HCT116 (cell line): ENCODE measurements at regions not wholly inside any gene's neighbourhood (a gene's known extent, or its start where the extent isn't known, plus 50 kb on each side); places are given as distances from the start of the nearest gene placed in this dataset.

ENCODE experiments used
- ATAC-seq: fragments of 200-7000 bp; cut with Tn5 transposase; 2 replicates; pipeline ENCODE4 v1.9.1; 2020; ENCODE audit warnings: mild to moderate bottlenecking, moderate library complexity
- BruUV-seq: library from RNA; stranded (reverse); fragments of 400-500 nt; replicated peaks from 2 replicates; lab custom pipeline; 2021; lab: Mats Ljungman, UMichigan
- CTCF ChIA-PET: fragments of 300-600 bp; sonication (Branson Sonifier 250); formaldehyde crosslinking; loops from one replicate; lab custom pipeline; 2021; ENCODE audit warnings: antibody characterized with exemption; lab: Charles Lee
- POLR2A ChIA-PET: fragments of 300-600, 350-600 bp; sonication (Branson Sonifier 250); formaldehyde crosslinking; loops from one replicate; lab custom pipeline; 2021; ENCODE audit warnings: antibody characterized with exemption; lab: Charles Lee
- RAD21 ChIA-PET, 2 experiments: fragments of 300-600 bp; sonication (Branson Sonifier 250); formaldehyde crosslinking; loops; one replicate each; lab custom pipeline; 2023; ENCODE audit warnings: low total read pairs in 2 of 2; ENCODE audit not compliant: uncharacterized antibody in 2 of 2, unreplicated experiment in 2 of 2, low non-redundant PET in 1 of 2; lab: Charles Lee
- DNase-seq: peaks from one replicate; pipeline ENCODE4 v3.0.0-alpha.2; 2010; ENCODE audit warnings: low read depth, low spot score
- H2AFZ ChIP-seq: fragments of 200-600 bp; shearing (Covaris generic), sonication (generic); 2 replicates; pipeline ENCODE4 v1.6.1; 2017; ENCODE audit warnings: low read depth, mixed run types, mixed read lengths, antibody characterized with exemption, low read length; ENCODE audit not compliant: poor library complexity, severe bottlenecking
- H3K27ac ChIP-seq: 2 replicates; pipeline ENCODE4 v1.5.1; 2012; ENCODE audit warnings: low read depth, low read length
- H3K27me3 ChIP-seq: fragments of 200-600 bp; sonication (generic); 2 replicates; pipeline ENCODE4 v1.6.1; 2016; ENCODE audit warnings: mixed run types, low read length, mixed read lengths; ENCODE audit not compliant: insufficient read depth
- H3K36me3 ChIP-seq, 2 experiments: fragments of 200-500 bp in 1 of 2; fragments of 200-600 bp in 1 of 2; sonication (Bioruptor generic) in 1 of 2; sonication (generic) in 1 of 2; 2 replicates each; pipeline versions ENCODE4 v1.5.1 to v1.6.1; 2014 to 2016; ENCODE audit warnings: low read length in 2 of 2, inconsistent platforms in 1 of 2, mixed read lengths in 1 of 2, mixed run types in 1 of 2; ENCODE audit not compliant: insufficient read depth in 2 of 2, control insufficient read depth in 1 of 2
- H3K4me1 ChIP-seq, 2 experiments: fragments of 200-600 bp in 1 of 2; sonication (generic) in 1 of 2; 2 replicates each; pipeline versions ENCODE4 v1.5.1 to v1.6.1; 2012 to 2017; ENCODE audit warnings: low read length in 2 of 2, inconsistent platforms in 1 of 2, mild to moderate bottlenecking in 1 of 2, mixed read lengths in 1 of 2, mixed run types in 1 of 2, moderate library complexity in 1 of 2; ENCODE audit not compliant: insufficient read depth in 2 of 2, control insufficient read depth in 1 of 2
- H3K4me2 ChIP-seq: fragments of 200-600 bp; sonication (generic); 2 replicates; pipeline ENCODE4 v1.6.1; 2017; ENCODE audit warnings: mixed run types, low read length, mixed read lengths
- H3K4me3 ChIP-seq, 2 experiments: fragments of 200-600 bp in 1 of 2; sonication (generic) in 1 of 2; replicated peaks in 1 of 2; 2 replicates each; pipeline ENCODE4 v1.5.1; 2011 to 2016; ENCODE audit warnings: low read length in 2 of 2, control low read depth in 1 of 2, low read depth in 1 of 2, mild to moderate bottlenecking in 1 of 2, mixed read lengths in 1 of 2, mixed run types in 1 of 2
- H3K79me2 ChIP-seq: fragments of 200-600 bp; sonication (generic); 2 replicates; pipeline ENCODE4 v1.6.1; 2017; ENCODE audit warnings: mild to moderate bottlenecking, mixed run types, low read length, moderate library complexity, mixed read lengths; ENCODE audit not compliant: insufficient read depth
- H3K9ac ChIP-seq: fragments of 200-600 bp; sonication (generic); 2 replicates; pipeline ENCODE4 v1.6.1; 2016; ENCODE audit warnings: low read length, mixed read lengths
- H3K9me2 ChIP-seq: fragments of 200-600 bp; sonication (generic), shearing (Covaris generic); 2 replicates; pipeline ENCODE4 v1.6.1; 2017; ENCODE audit warnings: mixed run types, mild to moderate bottlenecking, moderate library complexity; ENCODE audit not compliant: insufficient read depth
- H3K9me3 ChIP-seq, 2 experiments: fragments of 200-500 bp in 1 of 2; fragments of 200-600 bp in 1 of 2; sonication (Bioruptor generic) in 1 of 2; sonication (generic) in 1 of 2; 2 replicates each; pipeline ENCODE4 v1.6.1; 2014 to 2017; ENCODE audit warnings: low read length in 2 of 2, mixed read lengths in 2 of 2, inconsistent platforms in 1 of 2, low read depth in 1 of 2, mild to moderate bottlenecking in 1 of 2, mixed run types in 1 of 2, moderate library complexity in 1 of 2; ENCODE audit not compliant: control insufficient read depth in 1 of 2, insufficient read depth in 1 of 2
- H4K20me1 ChIP-seq: fragments of 200-600 bp; sonication (generic), shearing (Covaris generic); 2 replicates; pipeline ENCODE4 v1.6.1; 2017; ENCODE audit warnings: mixed run types, mild to moderate bottlenecking, moderate library complexity; ENCODE audit not compliant: insufficient read depth
- EGR1 ChIP-seq: IDR thresholded peaks from 2 replicates; pipeline ENCODE4 v1.6.1; 2012; ENCODE audit warnings: low read depth
- EZH2phosphoT487 ChIP-seq: fragments of 200-600 bp; IDR thresholded peaks from 2 replicates; pipeline ENCODE4 v1.6.1; 2018; ENCODE audit warnings: antibody characterized with exemption, borderline replicate concordance
- FOSL1 ChIP-seq: IDR thresholded peaks from 2 replicates; pipeline ENCODE4 v1.6.1; 2012; ENCODE audit warnings: low read depth
- RAD21 ChIP-seq: IDR thresholded peaks from 2 replicates; pipeline ENCODE4 v1.6.1; 2012; ENCODE audit warnings: low read depth, mild to moderate bottlenecking
- SIN3A ChIP-seq: IDR thresholded peaks from 2 replicates; pipeline ENCODE4 v1.6.1; 2012; ENCODE audit warnings: low read depth
- ZFX ChIP-seq: fragments of 450-650 bp; IDR thresholded peaks from 2 replicates; pipeline ENCODE4 v1.6.1; 2017
- intact Hi-C: fragments of 100-400 bp; cut with micrococcal nuclease; formaldehyde crosslinking; loops from 2 replicates; pipeline ENCODE4 v1.10.0; 2022
- TF ChIP-seq, protein P1 (sequence below): IDR thresholded peaks from 2 replicates; pipeline ENCODE4 v1.6.1; 2011; ENCODE audit warnings: mild to moderate bottlenecking, low read length, moderate library complexity; ENCODE audit not compliant: insufficient replicate concordance; ENCODE audit errors: extremely low read depth
- TF ChIP-seq, protein P2 (sequence below), 3 experiments: fragments of 200-600 bp in 1 of 3; sonication (generic) in 1 of 3; IDR thresholded peaks in 2 of 3; conservative IDR thresholded peaks in 1 of 3; 2 replicates each; pipeline ENCODE4 v1.5.1; 2012 to 2017; ENCODE audit warnings: low read depth in 2 of 3, low read length in 2 of 3, antibody characterized with exemption in 1 of 3, borderline replicate concordance in 1 of 3, control low read depth in 1 of 3, mild to moderate bottlenecking in 1 of 3, mixed read lengths in 1 of 3, mixed run types in 1 of 3, moderate library complexity in 1 of 3; ENCODE audit not compliant: insufficient read depth in 1 of 3

DNA sequence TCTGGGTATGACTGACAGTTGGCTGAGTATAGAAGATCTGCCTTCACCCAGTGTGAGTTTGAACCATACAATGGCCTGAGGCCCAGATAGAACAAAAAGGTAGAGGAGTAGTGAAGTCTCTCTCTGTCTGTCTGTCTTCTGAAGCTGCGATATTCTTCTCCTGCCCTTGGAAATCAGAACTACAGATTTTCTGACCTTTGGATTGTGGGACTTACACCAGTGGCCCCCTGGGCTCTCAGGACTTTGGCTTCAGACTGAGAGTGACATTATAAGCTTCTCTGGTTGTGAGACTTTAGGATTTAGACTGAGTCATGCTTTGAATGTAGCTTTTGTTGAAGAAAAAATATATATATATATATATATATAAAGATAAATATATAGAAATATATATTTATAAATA is 1235.0 kb upstream of the ADGRL4 start:
- Histone ChIP-seq H3K9ac (no peak overlapping the region), H3K4me2 (no peak overlapping the region), H2AFZ (no peak overlapping the region), H3K36me3 (no peaks in the 10 kb centered on the region), H3K27me3 (no peaks in the 10 kb centered on the region), H3K27ac (no peak overlapping the region), H3K4me1 (no peaks in the 10 kb centered on the region), H3K9me3 (no peaks in the 10 kb centered on the region), H3K4me3 (no peak overlapping the region)
- POLR2A ChIA-PET: no interaction called here
- ATAC-seq (no peak), DNase-seq (no peak)
- BruUV-seq: no TSS peak
- intact Hi-C loops: loop anchor here (5.0 kb wide), 1 partner anchor 726 kb away; no protein-coding TSS in a partner anchor
- TF ChIP-seq EZH2phosphoT487 (no peak), SIN3A (no peak), RAD21 (no peak), ZFX (no peak), FOSL1 (no peak), EGR1 (no peak)
- TF ChIP-seq, protein P1, sequence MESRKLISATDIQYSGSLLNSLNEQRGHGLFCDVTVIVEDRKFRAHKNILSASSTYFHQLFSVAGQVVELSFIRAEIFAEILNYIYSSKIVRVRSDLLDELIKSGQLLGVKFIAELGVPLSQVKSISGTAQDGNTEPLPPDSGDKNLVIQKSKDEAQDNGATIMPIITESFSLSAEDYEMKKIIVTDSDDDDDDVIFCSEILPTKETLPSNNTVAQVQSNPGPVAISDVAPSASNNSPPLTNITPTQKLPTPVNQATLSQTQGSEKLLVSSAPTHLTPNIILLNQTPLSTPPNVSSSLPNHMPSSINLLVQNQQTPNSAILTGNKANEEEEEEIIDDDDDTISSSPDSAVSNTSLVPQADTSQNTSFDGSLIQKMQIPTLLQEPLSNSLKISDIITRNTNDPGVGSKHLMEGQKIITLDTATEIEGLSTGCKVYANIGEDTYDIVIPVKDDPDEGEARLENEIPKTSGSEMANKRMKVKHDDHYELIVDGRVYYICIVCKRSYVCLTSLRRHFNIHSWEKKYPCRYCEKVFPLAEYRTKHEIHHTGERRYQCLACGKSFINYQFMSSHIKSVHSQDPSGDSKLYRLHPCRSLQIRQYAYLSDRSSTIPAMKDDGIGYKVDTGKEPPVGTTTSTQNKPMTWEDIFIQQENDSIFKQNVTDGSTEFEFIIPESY: no peak
- TF ChIP-seq, protein P2, sequence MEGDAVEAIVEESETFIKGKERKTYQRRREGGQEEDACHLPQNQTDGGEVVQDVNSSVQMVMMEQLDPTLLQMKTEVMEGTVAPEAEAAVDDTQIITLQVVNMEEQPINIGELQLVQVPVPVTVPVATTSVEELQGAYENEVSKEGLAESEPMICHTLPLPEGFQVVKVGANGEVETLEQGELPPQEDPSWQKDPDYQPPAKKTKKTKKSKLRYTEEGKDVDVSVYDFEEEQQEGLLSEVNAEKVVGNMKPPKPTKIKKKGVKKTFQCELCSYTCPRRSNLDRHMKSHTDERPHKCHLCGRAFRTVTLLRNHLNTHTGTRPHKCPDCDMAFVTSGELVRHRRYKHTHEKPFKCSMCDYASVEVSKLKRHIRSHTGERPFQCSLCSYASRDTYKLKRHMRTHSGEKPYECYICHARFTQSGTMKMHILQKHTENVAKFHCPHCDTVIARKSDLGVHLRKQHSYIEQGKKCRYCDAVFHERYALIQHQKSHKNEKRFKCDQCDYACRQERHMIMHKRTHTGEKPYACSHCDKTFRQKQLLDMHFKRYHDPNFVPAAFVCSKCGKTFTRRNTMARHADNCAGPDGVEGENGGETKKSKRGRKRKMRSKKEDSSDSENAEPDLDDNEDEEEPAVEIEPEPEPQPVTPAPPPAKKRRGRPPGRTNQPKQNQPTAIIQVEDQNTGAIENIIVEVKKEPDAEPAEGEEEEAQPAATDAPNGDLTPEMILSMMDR (IDR thresholded peaks at IDR 0.05 in 2 of 3, conservative IDR thresholded peaks at IDR 0.05 in 1 of 3; ENCODE audit: borderline replicate concordance in 1 of 3, insufficient read depth in 1 of 3, low read depth in 2 of 3, low read length in 2 of 3): no peak
- TF ChIP-seq, all 23 proteins: peak for 0
- no peaks in the 10 kb centered on the region for H4K20me1 ChIP-seq
- no peaks in the 10 kb centered on the region for H3K79me2 ChIP-seq
- RAD21 ChIA-PET: no interaction called here
- H3K9me2 ChIP-seq: no peaks in the 10 kb centered on the region
- CTCF ChIA-PET: no interaction called here
